ENCODE measurements at regions not wholly inside any gene's neighbourhood (a gene's known extent, or its start where the extent isn't known, plus 50 kb on each side); places are given as distances from the start of the nearest gene placed in this dataset.

DNA sequence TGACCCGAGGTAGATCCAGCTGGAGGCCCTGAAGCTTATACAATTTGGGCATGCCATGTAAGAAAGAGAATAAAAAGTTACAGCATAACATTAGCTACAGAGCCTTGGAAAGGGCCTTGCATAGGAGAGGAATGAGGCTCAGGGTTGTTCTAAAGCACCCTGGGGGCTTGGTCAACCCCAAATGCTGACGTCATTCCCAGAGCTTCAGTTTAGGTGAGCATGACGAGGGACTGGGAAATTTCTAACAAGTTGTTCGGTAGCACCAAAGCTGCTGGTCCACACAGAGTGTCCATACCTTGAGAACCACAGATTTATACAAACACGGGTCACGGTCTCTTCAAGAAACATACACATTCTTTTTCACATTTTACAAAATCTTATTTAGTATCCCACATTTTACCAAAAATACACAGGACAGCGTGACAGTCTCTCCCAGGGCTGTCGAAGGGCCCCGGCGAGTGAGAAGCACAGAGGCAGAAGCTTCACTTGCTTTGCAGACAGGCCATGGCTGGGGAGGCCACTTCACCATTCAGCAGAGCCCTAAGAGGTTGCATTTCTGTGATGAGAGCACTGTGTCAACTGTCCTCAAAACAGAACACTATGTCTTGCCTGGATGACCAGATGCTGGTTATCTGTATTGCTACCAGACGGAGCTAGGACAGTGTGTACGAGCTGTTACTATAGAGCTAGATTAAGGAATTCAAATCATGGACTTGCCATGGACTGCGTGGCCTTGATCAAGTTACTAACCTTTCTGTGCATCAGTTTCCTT is 68.2 kb upstream of the ARRDC4 start:
- TF ChIP-seq, protein P1, sequence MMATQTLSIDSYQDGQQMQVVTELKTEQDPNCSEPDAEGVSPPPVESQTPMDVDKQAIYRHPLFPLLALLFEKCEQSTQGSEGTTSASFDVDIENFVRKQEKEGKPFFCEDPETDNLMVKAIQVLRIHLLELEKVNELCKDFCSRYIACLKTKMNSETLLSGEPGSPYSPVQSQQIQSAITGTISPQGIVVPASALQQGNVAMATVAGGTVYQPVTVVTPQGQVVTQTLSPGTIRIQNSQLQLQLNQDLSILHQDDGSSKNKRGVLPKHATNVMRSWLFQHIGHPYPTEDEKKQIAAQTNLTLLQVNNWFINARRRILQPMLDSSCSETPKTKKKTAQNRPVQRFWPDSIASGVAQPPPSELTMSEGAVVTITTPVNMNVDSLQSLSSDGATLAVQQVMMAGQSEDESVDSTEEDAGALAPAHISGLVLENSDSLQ (IDR thresholded peaks at IDR 0.05), result no peak
- TF ChIP-seq FOXM1 (IDR thresholded peaks at IDR 0.05; ENCODE audit: borderline replicate concordance), result no peak
- TF ChIP-seq ARNT (IDR thresholded peaks at IDR 0.05), result no peak
- no peak for TF ChIP-seq L3MBTL2 (conservative IDR thresholded peaks at IDR 0.05)
- TF ChIP-seq SP1 (IDR thresholded peaks at IDR 0.05), result no peak
- TF ChIP-seq TARDBP (IDR thresholded peaks at IDR 0.05), result no peak
- no peak for TF ChIP-seq ZNF384 (IDR thresholded peaks at IDR 0.05)
- no peak for TF ChIP-seq FOXK2 (IDR thresholded peaks at IDR 0.05)
- TF ChIP-seq ELF4 (IDR thresholded peaks at IDR 0.05), result no peak
- no peak for TF ChIP-seq BHLHE40 (IDR thresholded peaks at IDR 0.05; ENCODE audit: borderline replicate concordance)
- no peak for TF ChIP-seq FOXA1 (IDR thresholded peaks at IDR 0.05)
- no peak for TF ChIP-seq NFRKB (IDR thresholded peaks at IDR 0.05)
- TF ChIP-seq SUZ12 (IDR thresholded peaks at IDR 0.05), result no peak
- no peak for TF ChIP-seq LEF1 (IDR thresholded peaks at IDR 0.05; ENCODE audit: borderline replicate concordance)

All from HEK293T (cell line).